AG10803 (cell line): ENCODE measurements at regions not wholly inside any gene's neighbourhood (a gene's known extent, or its start where the extent isn't known, plus 50 kb on each side); places are given as distances from the start of the nearest gene placed in this dataset.

Experiments used
- DNase-seq: peaks from one replicate; pipeline ENCODE4 v3.0.0; 2010; ENCODE audit warnings: low read depth
- H3K4me3 ChIP-seq: 2 replicates; pipeline ENCODE4 v1.5.1; 2011; ENCODE audit warnings: mild to moderate bottlenecking, low read length, control low read depth
- TF ChIP-seq, protein P1 (sequence below): conservative IDR thresholded peaks from 2 replicates; pipeline ENCODE4 v1.5.1; 2011; ENCODE audit warnings: mild to moderate bottlenecking, low read length, control low read depth, inconsistent platforms

DNA sequence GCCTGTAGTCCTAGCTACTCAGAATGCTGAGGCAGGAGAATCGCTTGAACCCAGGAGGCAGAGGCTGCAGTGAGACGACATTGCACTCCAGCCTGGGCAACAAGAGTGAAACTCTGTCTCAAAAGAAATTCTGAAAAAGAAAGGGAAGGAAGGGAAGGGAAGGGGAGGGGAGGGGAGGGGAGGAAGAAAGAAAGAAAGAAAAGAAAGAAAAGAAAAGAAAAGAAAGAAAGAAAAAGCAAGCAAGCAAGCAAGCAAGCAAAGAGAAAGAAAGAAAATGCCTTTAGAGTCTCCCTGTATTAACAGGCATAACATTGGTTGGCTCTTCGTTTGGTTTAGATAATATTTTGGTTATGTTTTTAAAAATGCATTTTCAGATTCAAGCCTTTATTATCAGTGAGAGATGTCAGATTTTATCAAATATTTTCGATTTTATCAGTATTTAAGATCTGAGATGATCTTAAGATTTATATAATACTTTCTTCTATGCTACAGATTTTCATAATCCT, 281.1 kb downstream of the NPIPA8 start:
- DNase-seq, result no peak
- no peak overlapping the region for H3K4me3 ChIP-seq

DNA sequence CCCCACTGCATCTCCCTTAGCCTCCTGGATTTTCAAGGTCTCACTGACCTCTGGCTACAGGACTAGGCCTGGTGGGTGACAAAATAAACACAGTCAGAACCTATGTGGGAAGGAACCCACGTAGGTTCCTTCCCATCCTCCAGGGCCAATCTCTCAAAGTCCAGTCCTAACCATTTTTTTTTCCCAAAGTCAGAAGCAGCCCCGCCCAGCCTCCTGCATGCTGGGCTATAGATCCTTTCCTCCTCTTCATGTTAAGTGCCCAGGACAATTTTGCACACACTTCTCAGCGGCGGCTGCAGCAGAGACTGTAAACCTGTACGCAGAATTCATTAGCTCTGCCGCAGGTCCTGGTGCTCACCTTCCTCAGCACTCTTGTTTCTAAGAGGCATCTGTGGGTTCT, 285.8 kb downstream of the NPIPA8 start:
- TF ChIP-seq, protein P1, sequence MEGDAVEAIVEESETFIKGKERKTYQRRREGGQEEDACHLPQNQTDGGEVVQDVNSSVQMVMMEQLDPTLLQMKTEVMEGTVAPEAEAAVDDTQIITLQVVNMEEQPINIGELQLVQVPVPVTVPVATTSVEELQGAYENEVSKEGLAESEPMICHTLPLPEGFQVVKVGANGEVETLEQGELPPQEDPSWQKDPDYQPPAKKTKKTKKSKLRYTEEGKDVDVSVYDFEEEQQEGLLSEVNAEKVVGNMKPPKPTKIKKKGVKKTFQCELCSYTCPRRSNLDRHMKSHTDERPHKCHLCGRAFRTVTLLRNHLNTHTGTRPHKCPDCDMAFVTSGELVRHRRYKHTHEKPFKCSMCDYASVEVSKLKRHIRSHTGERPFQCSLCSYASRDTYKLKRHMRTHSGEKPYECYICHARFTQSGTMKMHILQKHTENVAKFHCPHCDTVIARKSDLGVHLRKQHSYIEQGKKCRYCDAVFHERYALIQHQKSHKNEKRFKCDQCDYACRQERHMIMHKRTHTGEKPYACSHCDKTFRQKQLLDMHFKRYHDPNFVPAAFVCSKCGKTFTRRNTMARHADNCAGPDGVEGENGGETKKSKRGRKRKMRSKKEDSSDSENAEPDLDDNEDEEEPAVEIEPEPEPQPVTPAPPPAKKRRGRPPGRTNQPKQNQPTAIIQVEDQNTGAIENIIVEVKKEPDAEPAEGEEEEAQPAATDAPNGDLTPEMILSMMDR, result no peak
- no peak overlapping the region for H3K4me3 ChIP-seq
- no peak for DNase-seq

More for the DNA sequence above, 281.1 kb downstream of the NPIPA8 start:
- TF ChIP-seq, protein P1, result no peak

DNA sequence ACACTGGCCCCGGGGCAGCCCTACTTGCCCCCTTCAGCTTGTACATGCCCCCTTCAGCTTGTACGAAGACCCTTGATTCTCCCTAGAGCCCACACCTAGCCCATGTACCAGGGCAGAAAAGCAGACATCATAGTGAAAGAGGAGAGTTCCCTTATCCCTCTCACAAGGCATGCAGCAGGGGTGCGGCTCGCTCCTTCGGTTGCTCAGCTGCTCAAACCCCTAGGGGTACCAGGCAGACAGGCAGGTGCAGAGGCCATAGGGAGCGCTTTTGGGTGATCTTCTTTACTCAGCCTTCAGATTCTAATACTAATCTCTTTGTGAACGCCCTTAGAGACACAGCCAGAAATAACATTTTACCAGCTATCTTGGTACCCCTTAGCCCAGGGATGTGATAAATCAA, 286.3 kb downstream of the NPIPA8 start:
- no peak for DNase-seq
- TF ChIP-seq, protein P1, result no peak
- H3K4me3 ChIP-seq, result no peak overlapping the region

DNA sequence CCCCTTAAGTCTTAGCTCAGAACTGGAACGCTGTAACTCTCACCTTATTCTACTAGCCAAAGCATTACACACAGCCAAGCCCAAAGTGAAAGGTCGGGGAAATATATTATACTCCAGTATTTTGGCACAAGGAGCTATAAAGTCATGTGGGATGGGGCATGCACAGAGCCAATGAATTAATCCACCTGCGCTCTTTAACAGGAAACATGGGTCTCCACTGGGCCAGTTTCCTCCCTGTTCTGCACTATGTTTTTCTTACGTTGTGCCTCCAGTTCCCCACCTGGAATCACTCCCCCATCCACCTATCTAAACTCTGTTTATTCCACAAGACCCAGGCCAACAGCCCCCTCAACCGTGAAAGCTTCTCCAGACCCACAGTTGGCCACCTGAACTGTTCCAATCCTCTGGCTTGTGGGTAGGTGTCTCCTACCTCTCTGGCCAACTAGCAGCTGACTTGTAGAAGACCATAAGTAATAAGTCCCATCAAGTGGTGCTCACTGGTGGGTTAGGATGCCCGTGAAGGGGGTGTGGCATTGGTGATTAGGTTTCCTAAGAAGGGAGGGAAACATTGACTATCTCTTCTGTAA, 286.9 kb downstream of the NPIPA8 start:
- no peak for DNase-seq
- TF ChIP-seq, protein P1, result no peak
- H3K4me3 ChIP-seq, result no peak overlapping the region

DNA sequence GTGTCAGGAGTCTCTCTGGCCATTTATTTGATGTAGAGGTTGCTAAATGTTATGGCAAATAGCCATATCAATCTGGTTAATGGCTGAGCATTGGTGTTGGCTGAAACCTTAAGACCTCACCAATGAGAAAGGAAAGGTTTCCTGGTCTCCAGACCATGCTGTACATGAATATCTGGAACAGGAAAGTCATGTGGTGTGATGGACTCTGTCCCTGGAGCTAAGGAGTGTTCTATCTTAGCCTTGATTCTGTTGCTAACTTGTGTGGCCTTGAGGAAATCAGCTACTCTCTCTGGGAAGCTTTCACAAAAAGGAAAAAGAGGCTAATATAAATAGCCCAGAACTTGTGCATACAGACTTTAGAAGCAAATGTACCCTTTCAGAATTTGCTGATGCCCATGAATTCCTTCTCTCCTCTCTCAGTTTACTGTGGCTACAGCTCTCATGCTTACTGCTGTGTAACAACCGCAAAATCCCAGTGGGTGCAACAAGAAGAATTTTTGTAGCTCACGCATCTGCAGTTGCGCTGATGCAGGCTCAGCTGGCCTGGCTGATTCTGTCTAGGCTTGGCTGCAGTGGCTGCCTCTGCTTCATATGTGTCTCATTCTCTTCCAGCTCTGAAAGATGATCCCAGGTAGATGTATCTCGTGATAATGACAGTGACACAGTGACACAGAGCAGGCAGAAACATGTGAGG, 287.5 kb downstream of the NPIPA8 start:
- TF ChIP-seq, protein P1, result no peak
- no peak overlapping the region for H3K4me3 ChIP-seq
- DNase-seq, result no peak

DNA sequence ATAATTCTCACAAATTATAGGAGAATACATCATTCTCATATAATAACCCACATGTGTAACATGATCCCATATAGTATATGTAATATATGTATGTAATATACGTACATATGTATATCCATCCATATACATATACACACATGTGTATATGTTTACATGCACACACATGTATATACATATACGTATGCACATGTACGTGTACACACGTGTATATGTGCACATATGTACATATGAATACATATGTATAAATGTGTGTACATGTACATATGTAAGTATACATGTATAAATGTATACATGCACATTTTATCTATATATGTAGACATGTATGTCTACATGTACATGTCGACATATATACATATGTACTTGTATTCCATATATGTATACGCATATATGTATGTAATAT, 288.8 kb downstream of the NPIPA8 start:
- TF ChIP-seq, protein P1, result no peak
- no peak for DNase-seq
- H3K4me3 ChIP-seq, result no peak overlapping the region

DNA sequence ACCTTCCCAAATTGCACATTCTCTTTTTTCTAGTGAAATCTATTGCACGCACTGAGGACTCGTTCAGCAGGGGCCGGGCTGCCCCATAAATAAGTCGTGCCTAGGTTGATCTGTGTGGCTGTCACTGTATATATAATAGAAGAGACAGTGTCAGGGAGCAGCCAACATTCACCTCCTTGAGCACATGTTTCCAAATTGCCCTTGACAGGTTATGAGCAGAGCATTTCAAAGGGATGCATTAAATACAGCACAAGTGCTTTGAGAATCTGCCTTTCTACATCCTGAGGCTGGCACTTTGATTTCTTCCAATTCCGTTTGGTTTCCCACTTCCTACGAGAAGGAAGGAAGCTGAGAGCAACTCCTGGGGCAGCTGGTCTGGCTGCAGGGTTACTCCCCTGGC, 291.2 kb downstream of the NPIPA8 start:
- H3K4me3 ChIP-seq, result no peak overlapping the region
- TF ChIP-seq, protein P1, result no peak
- DNase-seq, result no peak
